H1 (cell line): ENCODE measurements at regions not wholly inside any gene's neighbourhood (a gene's known extent, or its start where the extent isn't known, plus 50 kb on each side); places are given as distances from the start of the nearest gene placed in this dataset.

Source experiments
- CTCF ChIA-PET: fragments of 300-600 bp; sonication (Branson Sonifier 250); formaldehyde crosslinking; loops from one replicate; lab custom pipeline; 2021; ENCODE audit not compliant: partially characterized antibody; lab: Charles Lee
- POLR2A ChIA-PET: fragments of 300-600 bp; sonication (Branson Sonifier 250); formaldehyde crosslinking; loops from one replicate; lab custom pipeline; 2021; ENCODE audit warnings: inconsistent platforms; ENCODE audit not compliant: partially characterized antibody; lab: Charles Lee
- DNase-seq, 2 experiments: peaks; one replicate each; pipeline versions ENCODE4 v3.0.0 to v3.0.0-alpha.2; 2010 to 2022; ENCODE audit warnings: low spot score in 2 of 2, low read depth in 1 of 2, mixed read lengths in 1 of 2
- FAIRE-seq: peaks from 2 replicates; lab custom pipeline; 2011; peaks lifted over from hg19 to GRCh38; lab: Jason Lieb, UNC
- H2AFZ ChIP-seq: 2 replicates; pipeline ENCODE4 v1.8.1; 2012; ENCODE audit warnings: low read length, inconsistent platforms
- H2AK5ac ChIP-seq: 2 replicates; pipeline ENCODE4 v1.6.1; 2013; ENCODE audit warnings: low read depth, low read length
- H2BK120ac ChIP-seq: replicated peaks from 2 replicates; pipeline ENCODE3; 2013; ENCODE audit warnings: low read depth, low read length, inconsistent platforms
- H2BK12ac ChIP-seq: 2 replicates; pipeline ENCODE4 v1.6.1; 2013; ENCODE audit warnings: low read depth, low read length
- H2BK15ac ChIP-seq: 2 replicates; pipeline ENCODE4 v1.6.1; 2013; ENCODE audit warnings: low read length
- H2BK20ac ChIP-seq: 2 replicates; pipeline ENCODE4 v1.6.1; 2013; ENCODE audit warnings: low read length
- H2BK5ac ChIP-seq: 2 replicates; pipeline ENCODE4 v1.6.1; 2013; ENCODE audit warnings: low read depth, low read length
- H3K14ac ChIP-seq: 2 replicates; pipeline ENCODE4 v1.6.1; 2013; ENCODE audit warnings: inconsistent platforms; ENCODE audit not compliant: insufficient read length
- H3K18ac ChIP-seq: 2 replicates; pipeline ENCODE4 v1.6.1; 2013; ENCODE audit warnings: low read length; ENCODE audit errors: extremely low read depth
- H3K23ac ChIP-seq: 2 replicates; pipeline ENCODE4 v1.6.1; 2013; ENCODE audit warnings: inconsistent platforms; ENCODE audit not compliant: insufficient read length
- H3K23me2 ChIP-seq: 2 replicates; pipeline ENCODE4 v1.6.1; 2013; ENCODE audit warnings: low read depth, low read length
- H3K27ac ChIP-seq: 2 replicates; pipeline ENCODE4 v1.6.1; 2011; ENCODE audit warnings: low read depth, low read length, inconsistent platforms
- H3K27me3 ChIP-seq, 4 experiments: replicated peaks in 1 of 4; 1 replicate in 1 of 4; 2 replicates in 3 of 4; pipeline versions ENCODE4 v1.6.1 to v1.8.1; 2011 to 2013; ENCODE audit warnings: low read length in 3 of 4, mild to moderate bottlenecking in 3 of 4, inconsistent platforms in 2 of 4, mixed read lengths in 2 of 4, moderate library complexity in 1 of 4; ENCODE audit not compliant: control insufficient read depth in 3 of 4, insufficient read depth in 3 of 4; ENCODE audit errors: extremely low read depth in 1 of 4
- H3K36me3 ChIP-seq, 4 experiments: 2 replicates each; pipeline versions ENCODE4 v1.6.1 to v1.8.1; 2011 to 2013; ENCODE audit warnings: mild to moderate bottlenecking in 4 of 4, low read length in 3 of 4, moderate library complexity in 2 of 4, control low read depth in 1 of 4, inconsistent platforms in 1 of 4; ENCODE audit not compliant: insufficient read depth in 4 of 4, control insufficient read depth in 2 of 4
- H3K4ac ChIP-seq: replicated peaks from 2 replicates; pipeline ENCODE3; 2013; ENCODE audit warnings: low read length, low read depth, mixed read lengths, inconsistent platforms; ENCODE audit not compliant: insufficient read length
- H3K4me1 ChIP-seq, 4 experiments: replicated peaks in 1 of 4; 1 replicate in 1 of 4; 2 replicates in 3 of 4; pipeline versions ENCODE4 v1.6.1 to v1.8.1; 2011 to 2013; ENCODE audit warnings: low read length in 3 of 4, inconsistent platforms in 2 of 4, mixed read lengths in 1 of 4; ENCODE audit not compliant: insufficient read depth in 4 of 4, control insufficient read depth in 3 of 4
- H3K4me2 ChIP-seq, 2 experiments: 2 replicates each; pipeline versions ENCODE4 v1.6.1 to v1.8.1; 2011 to 2013; ENCODE audit warnings: low read depth in 2 of 2, low read length in 2 of 2, control low read depth in 1 of 2, inconsistent platforms in 1 of 2, mild to moderate bottlenecking in 1 of 2; ENCODE audit not compliant: insufficient read depth in 1 of 2
- H3K4me3 ChIP-seq, 4 experiments: fragments of 200-600, 300-600 bp in 1 of 4; sonication (generic), shearing (Covaris generic), sonication (Bioruptor Twin) in 1 of 4; 2 replicates each; pipeline versions ENCODE4 v1.5.1 to v1.8.1; 2011 to 2016; ENCODE audit warnings: low read length in 4 of 4, low read depth in 3 of 4, control low read depth in 2 of 4, inconsistent platforms in 2 of 4, mild to moderate bottlenecking in 2 of 4, mixed read lengths in 1 of 4, moderate library complexity in 1 of 4; ENCODE audit not compliant: insufficient read depth in 2 of 4; ENCODE audit errors: extremely low read depth in 1 of 4
- H3K56ac ChIP-seq: replicated peaks from 2 replicates; pipeline ENCODE3; 2013; ENCODE audit warnings: low read depth, mild to moderate bottlenecking, mixed read lengths, low read length, inconsistent platforms; ENCODE audit not compliant: insufficient read length
- H3K79me1 ChIP-seq: 2 replicates; pipeline ENCODE4 v1.6.1; 2013; ENCODE audit warnings: low read depth, low read length, control low read depth
- H3K79me2 ChIP-seq, 2 experiments: 2 replicates each; pipeline versions ENCODE4 v1.6.1 to v1.8.1; 2012 to 2013; ENCODE audit warnings: low read length in 2 of 2, mild to moderate bottlenecking in 2 of 2, inconsistent platforms in 1 of 2; ENCODE audit not compliant: insufficient read depth in 2 of 2, control insufficient read depth in 1 of 2
- H3K9ac ChIP-seq, 4 experiments: replicated peaks in 1 of 4; 1 replicate in 1 of 4; 2 replicates in 3 of 4; pipeline versions ENCODE4 v1.6.1 to v1.8.1; 2011 to 2013; ENCODE audit warnings: low read depth in 3 of 4, low read length in 3 of 4, control low read depth in 2 of 4, mild to moderate bottlenecking in 2 of 4, moderate library complexity in 2 of 4, inconsistent platforms in 1 of 4; ENCODE audit errors: extremely low read depth in 1 of 4
- H3K9me3 ChIP-seq, 2 experiments: 2 replicates each; pipeline versions ENCODE4 v1.6.1 to v1.8.1; 2012 to 2013; ENCODE audit warnings: mild to moderate bottlenecking in 2 of 2, moderate library complexity in 2 of 2, control low read depth in 1 of 2, inconsistent platforms in 1 of 2, low read depth in 1 of 2, low read length in 1 of 2, mixed read lengths in 1 of 2; ENCODE audit not compliant: insufficient read depth in 2 of 2
- H4K20me1 ChIP-seq, 2 experiments: replicated peaks in 1 of 2; 2 replicates each; pipeline versions ENCODE3 to v1.8.1; 2011 to 2013; ENCODE audit warnings: inconsistent platforms in 2 of 2, low read length in 2 of 2, mild to moderate bottlenecking in 1 of 2; ENCODE audit not compliant: insufficient read depth in 2 of 2, control insufficient read depth in 1 of 2
- H4K5ac ChIP-seq: 2 replicates; pipeline ENCODE4 v1.6.1; 2013; ENCODE audit warnings: low read length, low read depth, mixed read lengths, inconsistent platforms; ENCODE audit not compliant: insufficient read length
- H4K8ac ChIP-seq: 2 replicates; pipeline ENCODE4 v1.8.0; 2013; ENCODE audit warnings: mild to moderate bottlenecking, moderate library complexity, low read length, inconsistent platforms; ENCODE audit not compliant: insufficient read depth; ENCODE audit errors: extremely low read depth
- H4K91ac ChIP-seq: replicated peaks from 2 replicates; pipeline ENCODE3; 2013; ENCODE audit warnings: low read length, mixed read lengths, inconsistent platforms; ENCODE audit not compliant: insufficient read length
- RAD21 ChIP-seq, 2 experiments: IDR thresholded peaks in 1 of 2; conservative IDR thresholded peaks in 1 of 2; 2 replicates each; pipeline ENCODE4 v1.6.1; 2011; ENCODE audit warnings: low read depth in 2 of 2, low read length in 2 of 2, improper control_type of control experiment in 1 of 2, inconsistent platforms in 1 of 2, mild to moderate bottlenecking in 1 of 2, moderate library complexity in 1 of 2
- TEAD4 ChIP-seq: IDR thresholded peaks from 2 replicates; pipeline ENCODE4 v1.6.1; 2012; ENCODE audit warnings: low read depth, low read length, inconsistent platforms, mixed read lengths
- WGBS, 2 experiments: shearing (Covaris generic) in 1 of 2; methylation state at CpG; one replicate each; pipeline versions ENCODE4 v1.1.6 to v1.1.7; 2013 to 2015; ENCODE audit warnings: low lambda C conversion rate in 2 of 2, mixed read lengths in 2 of 2, inconsistent platforms in 1 of 2, low coverage in 1 of 2, missing lambda C conversion rate in 1 of 2; ENCODE audit not compliant: insufficient replicate concordance in 2 of 2, insufficient coverage in 1 of 2, insufficient read length in 1 of 2; ENCODE audit errors: extremely low coverage in 1 of 2, missing lambda C conversion rate in 1 of 2; 5-methylcytosine and 5-hydroxymethylcytosine counted together

- no peaks in the 10 kb centered on the region for H3K36me3 ChIP-seq
- no peak overlapping the region for H4K8ac ChIP-seq
- no peak overlapping the region for H3K23ac ChIP-seq
- POLR2A ChIA-PET = no interaction called here
- H3K79me1 ChIP-seq = no peaks in the 10 kb centered on the region
- H3K14ac ChIP-seq = no peak overlapping the region
- H3K9ac ChIP-seq = no peak overlapping the region
- H2AK5ac ChIP-seq = no peak overlapping the region
- no peak overlapping the region for H3K4ac ChIP-seq
- H3K4me2 ChIP-seq = no peak overlapping the region
- H4K20me1 ChIP-seq = no peaks in the 10 kb centered on the region
- no peak overlapping the region for H3K56ac ChIP-seq
- WGBS, 2 experiments = 76% methylated on average over 2 of the region's 2 CpGs; no CpG with 5 or more reads in 1 of the 2 experiments
- no peak overlapping the region for H4K5ac ChIP-seq
- no peaks in the 10 kb centered on the region for H3K4me1 ChIP-seq
- H2BK120ac ChIP-seq = no peak overlapping the region
- no peak overlapping the region for H2BK15ac ChIP-seq
- TF ChIP-seq TEAD4 = no peak
- TF ChIP-seq RAD21 (IDR thresholded peaks at IDR 0.05 in 1 of 2, conservative IDR thresholded peaks at IDR 0.05 in 1 of 2; ENCODE audit: low read depth in 2 of 2, low read length in 2 of 2) = no peak
- no peak for DNase-seq
- no peak overlapping the region for H2BK5ac ChIP-seq
- no peak overlapping the region for H2AFZ ChIP-seq
- no peak overlapping the region for H2BK12ac ChIP-seq
- H2BK20ac ChIP-seq = no peak overlapping the region
- no peak overlapping the region for H4K91ac ChIP-seq
- H3K23me2 ChIP-seq = peaks cover 1% of the 10 kb centered on the region; the same call in 1 of the 2 replicates
- H3K18ac ChIP-seq = no peak overlapping the region
- no peaks in the 10 kb centered on the region for H3K27me3 ChIP-seq
- no peak overlapping the region for H3K27ac ChIP-seq
- H3K9me3 ChIP-seq = no peaks in the 10 kb centered on the region
- H3K79me2 ChIP-seq = no peaks in the 10 kb centered on the region
- CTCF ChIA-PET = interaction anchor here (2.5 kb wide), 1 partner anchor 25 kb away, joined by 7 read pairs; no protein-coding TSS in a partner anchor
- H3K4me3 ChIP-seq = no peak overlapping the region
- FAIRE-seq = no peak
Measured at GRCh38 chr4:78693777-78694456, 82.2 kb upstream of the BMP2K start.
